Endometrium (tissue), 2 donors: ENCODE measurements at regions not wholly inside any gene's neighbourhood (a gene's known extent, or its start where the extent isn't known, plus 50 kb on each side); places are given as distances from the start of the nearest gene placed in this dataset.

Source experiments
- FAIRE-seq: peaks from 2 replicates; lab custom pipeline; 2012; peaks lifted over from hg19 to GRCh38; lab: Jason Lieb, UNC
- donor health status: control.
- donor health status: control.

- FAIRE-seq, result no peak
These were observed 693.9 kb downstream of the REEP3 start for GRCh38 chr10:64215088-64215487.

DNA sequence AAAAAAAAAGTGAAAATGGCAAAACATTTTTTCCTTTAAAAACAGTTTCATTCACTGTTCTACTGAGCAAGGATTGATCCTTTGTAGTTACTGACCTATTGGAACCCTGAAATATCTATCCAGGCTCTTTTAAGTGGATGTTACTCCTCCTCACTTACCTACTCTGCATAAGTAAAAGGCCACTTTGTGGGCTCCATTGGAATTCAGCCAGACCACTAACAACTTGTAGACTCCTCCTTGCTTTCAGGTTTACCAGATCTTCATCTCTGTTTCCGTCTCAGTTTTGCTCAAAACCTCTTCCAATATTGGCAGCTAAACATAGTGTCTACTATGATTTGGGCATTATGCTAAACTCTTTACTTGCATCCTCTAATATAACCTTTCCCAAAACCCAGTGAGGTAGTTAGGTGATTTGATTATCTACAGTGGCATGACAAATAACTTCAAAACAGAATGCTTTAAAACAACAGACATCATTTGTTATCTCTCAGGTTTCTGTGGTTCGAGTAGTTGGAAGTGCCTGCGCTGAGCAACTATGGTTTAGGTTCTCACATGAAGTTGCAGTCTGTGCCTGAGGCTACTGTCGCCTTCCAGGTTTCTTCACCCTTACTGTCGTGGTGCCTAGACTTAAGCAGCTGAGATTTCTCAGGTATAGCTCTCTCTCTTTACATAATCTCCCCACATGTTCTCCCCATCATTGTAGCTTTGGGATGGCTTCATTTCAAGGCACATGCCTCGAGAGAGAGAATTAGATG, 698.2 kb downstream of the REEP3 start:
- FAIRE-seq, result no peak

DNA sequence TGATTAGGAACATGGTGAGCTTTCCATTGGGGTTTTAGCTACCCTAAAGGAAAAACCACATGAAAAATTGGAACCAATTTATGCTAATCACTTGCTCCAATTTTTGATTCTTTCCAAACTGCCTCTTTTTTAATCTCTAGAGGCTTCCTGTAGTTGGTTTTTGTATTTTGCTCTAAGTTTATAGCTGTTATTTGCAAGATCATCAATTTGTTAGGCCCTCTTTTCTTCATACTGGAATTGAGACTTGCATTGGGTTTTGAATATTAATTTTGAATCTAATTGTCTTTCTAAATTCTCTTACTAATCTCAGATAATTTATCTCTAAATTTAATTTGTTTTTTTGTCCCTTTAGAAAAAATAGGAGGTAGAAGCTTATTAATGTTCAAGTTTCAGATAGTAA, 713.3 kb downstream of the REEP3 start:
- no peak for FAIRE-seq

DNA sequence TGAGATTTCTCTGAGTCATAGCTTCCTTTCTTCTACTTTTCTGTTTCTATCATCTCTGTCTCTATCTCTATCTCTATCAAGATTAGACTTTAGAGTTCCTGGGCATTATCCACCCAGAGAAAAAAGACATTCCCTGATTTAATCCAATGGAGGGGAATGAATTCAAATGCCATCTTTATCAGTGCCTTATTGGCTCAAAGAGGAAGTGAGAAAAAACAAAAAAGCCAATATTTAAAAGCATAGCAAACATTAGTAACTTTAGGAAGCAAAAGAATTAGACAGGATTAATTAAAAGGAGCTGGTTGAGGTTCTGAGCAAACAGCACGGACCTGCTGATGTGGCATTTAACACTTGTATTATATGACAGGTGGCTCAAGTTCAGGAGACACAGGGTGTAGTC, 736.5 kb downstream of the REEP3 start:
- FAIRE-seq, result no peak

DNA sequence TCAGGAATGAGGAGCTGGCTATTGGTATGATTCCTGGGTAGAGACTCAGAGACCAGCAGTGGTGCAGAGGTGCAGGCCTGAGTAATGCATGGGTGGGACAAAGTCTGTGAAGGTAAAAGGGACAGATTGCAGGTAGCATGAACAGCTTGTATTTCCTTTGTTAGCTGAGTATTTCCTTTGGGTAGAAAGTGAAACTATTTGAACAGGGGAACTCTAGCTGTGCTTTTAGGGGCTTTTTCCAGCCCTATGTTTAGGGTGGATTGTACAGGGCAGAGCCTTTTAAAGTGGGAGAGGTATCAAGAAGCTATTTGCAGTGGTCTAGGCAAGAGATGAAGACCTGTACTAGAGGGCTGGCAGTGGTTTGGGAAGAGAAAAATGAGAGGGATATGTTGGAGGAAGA, 739.9 kb downstream of the REEP3 start:
- no peak for FAIRE-seq

- no peak for FAIRE-seq
These were observed 740.5 kb downstream of the REEP3 start for GRCh38 chr10:64261676-64262075.

- FAIRE-seq, result no peak
These were observed 744.8 kb downstream of the REEP3 start for GRCh38 chr10:64265961-64266360.

- no peak for FAIRE-seq
These were observed 750.3 kb downstream of the REEP3 start for GRCh38 chr10:64271508-64271907.

- FAIRE-seq, result no peak
These were observed 750.8 kb downstream of the REEP3 start for GRCh38 chr10:64271983-64272382.

DNA sequence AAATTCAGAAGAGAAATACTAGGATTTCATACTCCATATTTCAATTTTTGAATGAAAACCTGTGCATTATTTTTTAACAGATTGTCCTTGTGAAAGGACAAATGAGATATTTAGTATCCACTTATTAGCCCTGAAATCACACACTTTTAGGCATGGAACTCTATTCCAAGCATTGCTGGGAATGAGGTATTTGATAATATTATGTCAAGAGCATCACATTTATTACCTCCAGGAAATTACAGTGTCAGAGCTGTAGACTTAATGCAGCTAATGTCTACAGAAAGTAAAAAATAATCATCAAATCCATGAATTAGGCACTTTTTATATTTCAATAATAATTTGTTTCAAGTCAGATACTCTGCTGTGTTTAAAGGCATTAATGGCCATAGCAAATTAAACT, 753.8 kb downstream of the REEP3 start:
- FAIRE-seq, result no peak

- FAIRE-seq, result no peak
These were observed 754.6 kb downstream of the REEP3 start for GRCh38 chr10:64275774-64276173.

DNA sequence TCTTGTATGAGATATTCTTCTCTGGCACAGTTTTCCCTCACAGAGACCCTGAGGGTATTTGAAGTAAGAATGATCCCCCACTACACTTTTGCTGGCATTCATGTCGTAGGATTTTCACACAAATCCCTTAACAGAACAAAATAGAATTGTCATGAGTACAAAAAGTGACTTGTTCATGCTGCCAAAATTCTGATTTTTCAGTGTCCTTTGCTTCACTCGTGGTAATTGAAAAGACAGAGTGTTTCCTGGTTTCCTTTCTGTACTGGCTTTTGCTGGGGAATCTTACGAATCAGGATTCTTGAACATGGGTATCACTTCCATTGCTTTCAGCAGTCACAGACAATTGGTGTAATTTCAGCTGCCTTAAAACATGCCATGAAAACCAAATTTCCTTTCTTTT, 756.3 kb downstream of the REEP3 start:
- FAIRE-seq, result no peak

DNA sequence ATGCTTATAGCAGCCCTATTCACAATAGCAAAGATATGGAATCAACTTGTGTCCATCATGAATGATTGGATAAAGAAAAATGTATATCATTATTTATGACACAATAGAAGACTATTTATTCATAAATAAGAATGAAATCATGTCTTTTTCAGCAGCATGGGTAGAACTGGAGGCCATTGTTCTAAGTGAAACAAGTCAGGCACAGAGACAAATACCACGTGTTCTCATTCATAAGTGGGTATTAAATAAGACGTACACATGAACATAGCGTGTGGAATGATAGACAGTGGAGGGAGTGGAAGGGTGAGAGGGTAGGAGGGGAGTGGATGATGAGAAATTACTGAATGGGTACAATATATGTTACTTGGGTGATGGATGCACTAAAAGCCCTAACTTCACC, 762.4 kb downstream of the REEP3 start:
- no peak for FAIRE-seq

DNA sequence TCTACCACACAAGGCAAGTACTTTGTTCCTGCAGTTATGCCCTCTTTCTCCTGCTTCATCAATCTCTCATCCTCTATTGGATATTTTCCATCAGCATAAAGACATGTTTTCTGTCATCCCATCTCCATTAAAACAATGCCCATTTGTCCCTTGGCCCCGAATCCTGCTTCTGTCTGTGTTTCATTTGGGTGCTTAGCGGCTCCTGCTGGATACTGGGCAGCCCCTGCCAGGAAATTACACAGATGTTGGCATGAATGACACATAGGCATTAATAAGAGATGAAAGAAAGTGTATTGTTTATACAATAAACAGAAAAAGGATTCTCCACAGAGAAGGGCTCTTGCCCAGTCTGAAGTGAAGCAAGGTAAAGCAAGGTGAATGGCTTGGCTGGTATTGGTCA, 765.3 kb downstream of the REEP3 start:
- FAIRE-seq, result no peak

DNA sequence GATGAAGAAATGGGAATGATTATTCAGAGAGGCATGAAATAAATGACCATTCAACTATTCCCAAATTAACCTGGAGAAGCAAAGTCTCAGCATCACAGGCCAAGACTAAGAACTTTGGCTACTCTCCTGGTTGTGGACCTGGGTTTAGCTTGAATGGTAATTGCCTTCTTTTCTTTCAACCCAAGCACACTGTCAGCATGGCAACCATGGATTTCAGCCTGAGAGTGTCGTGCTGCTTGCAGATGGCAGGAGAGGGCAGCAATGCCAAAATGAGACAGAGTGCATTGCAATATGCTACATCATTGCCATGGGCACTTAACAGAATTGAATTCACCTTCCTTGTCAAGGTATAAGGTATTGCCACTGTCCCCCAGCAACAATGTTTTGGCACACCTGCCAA, 767.2 kb downstream of the REEP3 start:
- FAIRE-seq, result no peak

DNA sequence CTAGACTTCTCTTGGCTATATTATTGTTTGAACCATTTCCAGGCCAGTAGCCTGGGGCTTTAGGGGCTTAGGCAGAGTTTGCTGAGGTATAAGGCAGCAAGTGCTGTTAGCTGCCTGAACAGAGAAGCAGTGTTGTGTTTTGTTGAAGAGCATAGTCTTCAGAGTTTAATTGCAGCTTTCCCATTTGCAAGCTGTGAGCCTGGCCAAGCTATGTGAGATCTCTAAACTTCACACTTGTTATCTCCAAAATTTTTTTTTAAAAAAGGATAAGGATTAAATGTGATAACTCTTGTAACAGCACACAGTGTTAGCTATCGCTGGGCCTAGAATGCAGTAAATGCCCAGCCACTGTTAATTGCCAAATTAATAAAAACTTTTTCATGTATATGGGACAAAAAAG, 782.4 kb downstream of the REEP3 start:
- no peak for FAIRE-seq

GRCh38 chr10:64306729-64307327, 785.6 kb downstream of the REEP3 start:
- FAIRE-seq, result no peak

GRCh38 chr10:64312876-64313275, 791.7 kb downstream of the REEP3 start:
- FAIRE-seq, result no peak

- FAIRE-seq, result no peak
These were observed 792.8 kb downstream of the REEP3 start for GRCh38 chr10:64313967-64314366.

DNA sequence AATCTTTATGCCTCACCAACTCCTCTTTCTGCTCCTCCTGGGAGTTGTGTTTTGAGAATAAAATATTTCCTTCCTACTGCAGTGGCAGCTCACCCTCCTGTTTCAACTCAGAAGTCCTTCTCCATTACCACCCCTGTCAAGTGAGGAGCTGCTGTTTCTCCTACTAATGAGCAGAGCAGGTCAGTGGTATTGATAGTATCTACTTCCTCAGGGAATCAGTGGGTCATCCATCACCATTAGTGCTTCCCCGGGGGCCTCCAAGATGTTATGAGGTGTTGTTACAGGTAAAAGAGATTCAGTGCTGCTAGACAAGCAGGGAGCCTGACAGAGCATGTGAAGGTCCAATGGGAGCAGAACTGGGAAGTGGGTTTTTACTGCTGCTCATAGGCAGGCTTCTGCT, 795.2 kb downstream of the REEP3 start:
- FAIRE-seq, result no peak

- no peak for FAIRE-seq
These were observed 795.6 kb downstream of the REEP3 start for GRCh38 chr10:64316833-64317232.

- FAIRE-seq, result no peak
These were observed 799.2 kb downstream of the REEP3 start for GRCh38 chr10:64320448-64320847.

DNA sequence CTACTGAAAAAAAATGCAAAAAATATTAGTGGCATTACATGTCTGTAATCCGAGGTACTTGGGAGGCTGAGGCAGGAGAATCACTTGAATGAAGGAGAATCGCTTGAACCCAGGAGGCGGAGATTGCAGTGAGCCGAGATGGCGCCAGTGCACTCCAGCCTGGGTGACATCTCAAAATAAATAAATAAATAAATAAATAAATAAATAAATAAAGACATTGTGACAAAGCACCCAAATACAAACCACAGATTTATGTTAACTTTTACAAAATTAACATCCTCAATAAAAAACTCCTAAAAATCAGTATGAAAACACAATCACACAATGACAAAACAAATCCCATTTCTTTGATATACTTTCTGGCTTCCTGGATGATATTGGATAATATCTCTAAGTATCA, 808.3 kb downstream of the REEP3 start:
- FAIRE-seq, result no peak

DNA sequence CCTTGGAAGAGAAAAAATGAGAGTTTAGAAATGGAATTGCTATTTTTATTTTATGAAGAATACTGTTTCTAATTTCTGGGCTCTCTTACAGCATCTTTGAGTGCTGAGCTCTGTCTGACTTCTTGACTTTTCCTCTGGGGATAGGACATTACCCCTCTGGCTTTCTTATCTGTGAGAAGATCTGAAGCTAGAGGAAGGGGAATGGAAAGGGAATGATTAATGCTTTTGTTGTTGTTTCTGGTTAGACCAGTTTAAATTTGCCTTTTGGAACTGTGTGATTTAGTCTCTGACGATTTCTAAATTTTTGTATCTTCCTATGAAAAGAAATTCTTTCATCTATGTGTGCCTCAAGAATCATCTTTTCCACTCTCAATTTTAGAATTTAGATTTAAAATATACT, 811.4 kb downstream of the REEP3 start:
- FAIRE-seq, result no peak
